ENCODE measurements at regions not wholly inside any gene's neighbourhood (a gene's known extent, or its start where the extent isn't known, plus 50 kb on each side); places are given as distances from the start of the nearest gene placed in this dataset.
"Not testable (repeated sequence)": the region's sequence is repeated elsewhere in the genome, so short reads cannot be mapped to it uniquely, and the experiment has no call there.

GRCh38 chr5:36395947-36396346 is 94.2 kb upstream of the RANBP3L start:
- H3K9me3 ChIP-seq (replicated peaks; ENCODE audit: control insufficient read depth, insufficient read depth, low read length); H3K9ac ChIP-seq (ENCODE audit: control insufficient read depth, insufficient read depth, low read length); in situ Hi-C loops (cut with MboI); DNase-seq (ENCODE audit: low read depth, low spot score); ATAC-seq; H3K4me3 ChIP-seq; H3K79me2 ChIP-seq (ENCODE audit: control insufficient read depth, insufficient read depth, low read length); FAIRE-seq; RAD21 ChIA-PET (ENCODE audit: unreplicated experiment); H3K36me3 ChIP-seq (ENCODE audit: control insufficient read depth in 2 of 2, insufficient read depth in 2 of 2, low read length in 1 of 2); H3K4me1 ChIP-seq (ENCODE audit: control insufficient read depth, insufficient read depth, low read length); H2AFZ ChIP-seq (ENCODE audit: control insufficient read depth, low read depth, low read length); SMC1A ChIA-PET (ENCODE audit: uncharacterized antibody, unreplicated experiment); H4K20me1 ChIP-seq (ENCODE audit: control insufficient read depth, insufficient read depth); BruUV-seq (replicated peaks); H3K27me3 ChIP-seq (replicated peaks in 1 of 2; ENCODE audit: control insufficient read depth in 2 of 2, insufficient read depth in 2 of 2, low read length in 1 of 2); H3K27ac ChIP-seq (ENCODE audit: control insufficient read depth, insufficient read depth); POLR2A ChIA-PET: not testable (repeated sequence)
- intact Hi-C loops (cut with micrococcal nuclease; ENCODE audit: unreplicated experiment), result loop anchor here (5.0 kb wide), 1 partner anchor 129 kb away; no protein-coding TSS in a partner anchor
- CTCF ChIA-PET, result interaction anchor here (0.6 kb wide), 1 partner anchor 443 kb away, joined by 3 read pairs; no protein-coding TSS in a partner anchor
- 0% methylated on average over 12 of the region's 12 CpGs for WGBS (ENCODE audit: insufficient coverage, insufficient replicate concordance, low lambda C conversion rate, missing lambda C conversion rate)
- H3K4me2 ChIP-seq (ENCODE audit: control insufficient read depth, insufficient read depth), result peak overlapping the region; percentile 5; the same call in 1 of the 2 replicates

DNA sequence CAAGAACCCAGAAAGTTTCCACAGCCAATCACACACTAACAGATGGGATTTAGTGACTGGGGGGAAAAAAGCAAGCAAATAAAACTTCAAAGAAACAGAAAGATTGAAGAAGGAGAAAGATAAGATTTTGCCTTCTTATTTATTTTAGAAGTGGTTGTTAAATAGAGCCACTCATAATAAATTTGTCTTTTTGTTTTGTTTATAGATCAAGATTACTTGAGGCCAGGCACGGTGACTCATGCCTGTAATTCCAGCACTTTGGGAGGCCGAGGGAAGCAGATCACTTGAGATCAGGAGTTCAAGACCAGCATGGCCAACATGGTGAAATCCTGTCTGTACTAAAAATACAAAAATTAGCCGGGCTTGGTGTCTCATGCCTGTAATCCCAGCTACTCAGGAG is 94.9 kb upstream of the RANBP3L start:
- in situ Hi-C loops (cut with MboI) (no loop called here), intact Hi-C loops (cut with micrococcal nuclease; ENCODE audit: unreplicated experiment) (loop anchor here (5.0 kb wide), 1 partner anchor 129 kb away; no protein-coding TSS in a partner anchor)
- Histone ChIP-seq H2AFZ (ENCODE audit: control insufficient read depth, low read depth, low read length) (no peak overlapping the region), H4K20me1 (ENCODE audit: control insufficient read depth, insufficient read depth) (no peaks in the 10 kb centered on the region), H3K27me3 (replicated peaks in 1 of 2; ENCODE audit: control insufficient read depth in 2 of 2, insufficient read depth in 2 of 2, low read length in 1 of 2) (no peaks in the 10 kb centered on the region; a peak in 2 of 4 replicates), H3K79me2 (ENCODE audit: control insufficient read depth, insufficient read depth, low read length) (no peaks in the 10 kb centered on the region), H3K27ac (ENCODE audit: control insufficient read depth, insufficient read depth) (no peak overlapping the region), H3K9me3 (replicated peaks; ENCODE audit: control insufficient read depth, insufficient read depth, low read length) (no peaks in the 10 kb centered on the region), H3K9ac (ENCODE audit: control insufficient read depth, insufficient read depth, low read length) (no peak overlapping the region), H3K4me2 (ENCODE audit: control insufficient read depth, insufficient read depth) (no peak overlapping the region), H3K4me3 (no peak overlapping the region), H3K36me3 (ENCODE audit: control insufficient read depth in 2 of 2, insufficient read depth in 2 of 2, low read length in 1 of 2) (no peaks in the 10 kb centered on the region), H3K4me1 (ENCODE audit: control insufficient read depth, insufficient read depth, low read length) (no peaks in the 10 kb centered on the region)
- ChIA-PET RAD21 (ENCODE audit: unreplicated experiment) (no interaction called here), CTCF (interaction anchor here (0.5 kb wide), 1 partner anchor 326 kb away, joined by 4 read pairs; no protein-coding TSS in a partner anchor), SMC1A (ENCODE audit: uncharacterized antibody, unreplicated experiment) (interaction anchor here (1.9 kb wide), 1 partner anchor 318 kb away, joined by 5 read pairs; no protein-coding TSS in a partner anchor), POLR2A (no interaction called here)
- FAIRE-seq (no peak), ATAC-seq (no peak), DNase-seq (ENCODE audit: low read depth, low spot score) (no peak)
- BruUV-seq (replicated peaks), result no TSS peak
- 17% methylated on average over 3 of the region's 3 CpGs for WGBS (ENCODE audit: insufficient coverage, insufficient replicate concordance, low lambda C conversion rate, missing lambda C conversion rate)
- TF ChIP-seq HDAC6 (IDR thresholded peaks at IDR 0.05; ENCODE audit: unreplicated experiment), result no peak
- TF ChIP-seq SRF (IDR thresholded peaks at IDR 0.05; ENCODE audit: low read depth in 2 of 2, low read length in 2 of 2), result no peak
